SW 1271 (cell line): ENCODE measurements at regions not wholly inside any gene's neighbourhood (a gene's known extent, or its start where the extent isn't known, plus 50 kb on each side); places are given as distances from the start of the nearest gene placed in this dataset.

Source experiments
- DNase-seq, 2 experiments: peaks; one replicate each; lab custom pipeline; 2025; lab: John Stamatoyannopoulos, UW

- no peak for DNase-seq
Measured at GRCh38 chr3:68306571-68306970, 625.8 kb downstream of the TAFA4 start.

GRCh38 chr3:68295457-68295856 lies 636.9 kb downstream of the TAFA4 start:
- no peak for DNase-seq

- DNase-seq = no peak
Measured at GRCh38 chr3:68290333-68290732, 635.9 kb upstream of the SUCLG2 start.

- no peak for DNase-seq
Measured at GRCh38 chr3:68288085-68288484, 633.7 kb upstream of the SUCLG2 start.

GRCh38 chr3:68287101-68287500 lies 632.7 kb upstream of the SUCLG2 start:
- DNase-seq = no peak

- DNase-seq = no peak
Measured at GRCh38 chr3:68274286-68274685, 619.9 kb upstream of the SUCLG2 start.

GRCh38 chr3:68271145-68271544 lies 616.7 kb upstream of the SUCLG2 start:
- no peak for DNase-seq

- no peak for DNase-seq
Measured at GRCh38 chr3:68256635-68257223, 602.3 kb upstream of the SUCLG2 start.

- no peak for DNase-seq
Measured at GRCh38 chr3:68249265-68249664, 594.9 kb upstream of the SUCLG2 start.

- no peak for DNase-seq
Measured at GRCh38 chr3:68242606-68243005, 588.2 kb upstream of the SUCLG2 start.

- no peak for DNase-seq
Measured at GRCh38 chr3:68239542-68239941, 585.1 kb upstream of the SUCLG2 start.

GRCh38 chr3:68234076-68234780 lies 579.8 kb upstream of the SUCLG2 start:
- DNase-seq = no peak

GRCh38 chr3:68228856-68229255 lies 574.4 kb upstream of the SUCLG2 start:
- DNase-seq = no peak

GRCh38 chr3:68220832-68221231 lies 566.4 kb upstream of the SUCLG2 start:
- DNase-seq = no peak

GRCh38 chr3:68211637-68212036 lies 557.2 kb upstream of the SUCLG2 start:
- DNase-seq = no peak

GRCh38 chr3:68210635-68211034 lies 556.2 kb upstream of the SUCLG2 start:
- DNase-seq = no peak

GRCh38 chr3:68207327-68207726 lies 552.9 kb upstream of the SUCLG2 start:
- DNase-seq = no peak

- DNase-seq = no peak
Measured at GRCh38 chr3:68206524-68207117, 552.2 kb upstream of the SUCLG2 start.

GRCh38 chr3:68186733-68187132 lies 532.3 kb upstream of the SUCLG2 start:
- DNase-seq = no peak

- DNase-seq = no peak
Measured at GRCh38 chr3:68176600-68176999, 522.2 kb upstream of the SUCLG2 start.

GRCh38 chr3:68173012-68173634 lies 518.7 kb upstream of the SUCLG2 start:
- DNase-seq = no peak

GRCh38 chr3:68172039-68172438 lies 517.6 kb upstream of the SUCLG2 start:
- no peak for DNase-seq

- no peak for DNase-seq
Measured at GRCh38 chr3:68163968-68164367, 509.6 kb upstream of the SUCLG2 start.
